ENCODE measurements at regions not wholly inside any gene's neighbourhood (a gene's known extent, or its start where the extent isn't known, plus 50 kb on each side); places are given as distances from the start of the nearest gene placed in this dataset.

DNA sequence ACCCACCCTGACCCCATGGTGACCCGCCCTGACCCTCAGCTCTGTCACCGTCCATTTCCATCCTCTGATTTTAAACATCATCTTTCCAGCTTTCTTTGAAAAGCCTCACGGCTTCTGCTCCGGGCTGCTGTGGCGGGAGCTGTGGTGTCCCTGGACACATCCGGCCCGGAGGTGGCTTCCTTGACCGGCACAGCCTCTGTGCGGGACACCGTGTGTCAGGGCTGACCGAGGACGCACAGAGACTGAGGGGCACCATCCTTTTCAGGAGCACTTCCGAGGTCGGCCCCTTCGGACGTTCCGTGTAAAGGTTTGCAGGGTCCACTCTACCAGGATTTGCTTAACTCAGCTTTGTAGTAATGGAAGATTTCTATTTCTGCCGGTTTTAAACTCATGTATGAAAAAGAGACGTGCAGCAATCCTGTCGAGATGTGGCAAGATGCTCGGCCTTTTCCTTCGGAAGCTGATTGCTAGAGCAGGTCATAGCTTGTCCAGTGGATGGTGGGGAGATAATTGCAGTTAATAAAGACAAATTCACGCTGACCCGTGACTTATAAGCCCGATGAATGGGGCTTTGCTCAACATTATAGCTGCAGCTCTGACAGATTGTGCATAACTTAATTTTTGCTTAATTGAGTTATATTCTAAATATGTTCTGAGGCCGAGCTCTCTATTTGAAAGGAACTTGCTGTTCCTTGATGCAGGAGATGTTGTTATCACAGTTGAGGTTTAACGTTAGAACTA, 54.4 kb upstream of the CFAP46 start:
- no peak for DNase-seq
- no peak for ATAC-seq
- Mint-ChIP-seq H3K27ac (no peak overlapping the region), H3K27me3 (ENCODE audit: low read depth) (no peaks in the 10 kb centered on the region), H3K4me3 (no peak overlapping the region), H3K4me1 (ENCODE audit: low read depth) (no peaks in the 10 kb centered on the region), H3K36me3 (ENCODE audit: low read depth) (no peaks in the 10 kb centered on the region), H3K9me3 (ENCODE audit: insufficient read depth) (no peaks in the 10 kb centered on the region)
- CTCF ChIA-PET: no interaction called here
- POLR2A ChIA-PET: no interaction called here

DNA sequence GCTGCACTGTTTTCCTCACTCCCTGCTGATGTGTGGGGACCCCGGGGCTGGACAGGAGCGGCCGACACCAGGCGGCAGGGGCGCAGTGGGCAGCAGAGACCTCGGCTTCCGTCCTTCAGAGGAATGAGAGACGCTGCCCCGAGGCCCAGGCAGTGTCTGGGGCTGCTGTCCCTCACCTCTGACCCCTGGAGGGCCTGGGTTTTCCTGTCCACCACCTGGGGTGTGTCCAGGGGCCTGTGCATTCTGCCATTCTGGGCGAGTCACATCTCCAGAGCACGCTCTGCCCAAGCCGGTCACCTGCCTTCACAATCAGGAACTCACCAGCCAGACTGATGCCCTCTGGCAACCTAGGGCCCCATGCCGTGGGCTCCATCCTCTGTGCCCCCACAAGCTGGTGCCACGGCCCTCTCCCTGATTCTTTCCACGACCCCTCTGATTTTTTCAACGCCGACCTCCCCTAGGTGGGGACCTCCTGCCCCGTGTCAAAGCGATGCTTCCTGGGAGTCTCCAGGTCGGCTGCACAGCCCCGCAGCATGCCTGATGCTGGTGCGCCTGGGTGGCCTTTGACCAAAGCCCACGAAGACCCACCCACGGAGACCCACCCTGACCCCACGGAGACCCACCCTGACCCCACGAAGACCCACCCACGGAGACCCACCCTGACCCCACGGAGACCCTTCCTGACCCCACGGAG, 53.7 kb upstream of the CFAP46 start:
- ChIA-PET POLR2A (no interaction called here), CTCF (no interaction called here)
- H3K9me3 Mint-ChIP-seq (ENCODE audit: insufficient read depth): no peaks in the 10 kb centered on the region
- no peaks in the 10 kb centered on the region for H3K27me3 Mint-ChIP-seq (ENCODE audit: low read depth)
- DNase-seq: no peak
- no peaks in the 10 kb centered on the region for H3K36me3 Mint-ChIP-seq (ENCODE audit: low read depth)
- H3K27ac Mint-ChIP-seq: no peak overlapping the region
- no peaks in the 10 kb centered on the region for H3K4me1 Mint-ChIP-seq (ENCODE audit: low read depth)
- H3K4me3 Mint-ChIP-seq: no peak overlapping the region
- no peak for ATAC-seq

DNA sequence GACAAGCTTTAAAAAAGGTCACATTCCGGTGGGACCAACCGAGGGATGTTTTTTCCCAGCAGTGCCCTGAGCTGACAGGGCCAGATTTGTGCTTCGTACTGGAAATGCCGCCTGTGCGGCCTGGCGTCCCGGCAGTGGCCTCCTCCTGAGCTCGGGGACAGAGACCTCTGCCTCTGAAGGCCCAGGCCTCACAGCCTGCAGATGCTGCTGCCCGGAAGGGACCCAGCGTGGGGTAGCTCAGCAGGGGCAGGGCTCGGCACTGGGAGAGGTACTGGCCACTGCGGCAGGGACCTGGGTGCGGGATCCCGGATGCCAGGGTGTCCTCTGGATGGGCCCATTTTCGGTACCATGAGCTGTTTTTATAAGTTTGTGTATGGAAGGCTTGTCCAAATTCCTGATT, 52.4 kb upstream of the CFAP46 start:
- no peaks in the 10 kb centered on the region for H3K36me3 Mint-ChIP-seq (ENCODE audit: low read depth)
- H3K27me3 Mint-ChIP-seq (ENCODE audit: low read depth): no peaks in the 10 kb centered on the region
- no peaks in the 10 kb centered on the region for H3K9me3 Mint-ChIP-seq (ENCODE audit: insufficient read depth)
- H3K4me1 Mint-ChIP-seq (ENCODE audit: low read depth): no peaks in the 10 kb centered on the region
- no peak for ATAC-seq
- no peak overlapping the region for H3K27ac Mint-ChIP-seq
- no peak for DNase-seq
- ChIA-PET CTCF (no interaction called here), POLR2A (no interaction called here)
- H3K4me3 Mint-ChIP-seq: no peak overlapping the region

DNA sequence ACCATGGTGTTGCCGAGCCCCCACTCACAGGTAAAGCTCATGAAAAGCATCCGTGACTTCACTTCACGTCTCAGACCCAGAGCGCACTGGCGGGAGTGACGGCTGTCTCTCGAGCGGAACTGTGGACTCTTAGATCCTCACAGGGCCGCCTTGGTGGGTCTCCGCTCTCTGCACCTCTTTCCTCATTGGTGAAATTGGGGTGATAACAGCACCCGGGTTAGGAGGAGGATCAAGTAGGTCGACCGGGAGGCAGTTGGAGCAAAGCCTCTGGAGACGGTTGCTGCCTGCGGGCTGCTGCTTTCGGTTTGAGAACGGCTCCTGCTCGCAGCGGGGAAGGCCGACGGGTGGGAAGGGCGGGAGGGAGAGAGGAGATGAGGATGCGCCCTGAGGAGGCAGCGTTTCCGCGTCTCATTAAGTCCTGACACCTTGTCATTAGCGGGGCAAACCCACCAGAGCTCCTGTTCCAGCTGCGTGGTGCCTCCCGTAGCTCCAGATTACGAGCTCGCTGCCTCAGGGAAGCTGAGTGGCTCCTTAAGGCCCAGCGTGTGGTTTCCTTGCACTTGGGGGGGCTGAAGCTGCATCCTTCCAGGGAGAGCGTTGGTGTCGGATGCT, 51.9 kb upstream of the CFAP46 start:
- Mint-ChIP-seq H3K9me3 (ENCODE audit: insufficient read depth) (no peaks in the 10 kb centered on the region), H3K4me1 (ENCODE audit: low read depth) (no peaks in the 10 kb centered on the region), H3K36me3 (ENCODE audit: low read depth) (no peaks in the 10 kb centered on the region), H3K4me3 (no peak overlapping the region), H3K27me3 (ENCODE audit: low read depth) (no peaks in the 10 kb centered on the region), H3K27ac (no peak overlapping the region)
- CTCF ChIA-PET: no interaction called here
- DNase-seq (no peak), ATAC-seq (no peak)
- POLR2A ChIA-PET: no interaction called here

DNA sequence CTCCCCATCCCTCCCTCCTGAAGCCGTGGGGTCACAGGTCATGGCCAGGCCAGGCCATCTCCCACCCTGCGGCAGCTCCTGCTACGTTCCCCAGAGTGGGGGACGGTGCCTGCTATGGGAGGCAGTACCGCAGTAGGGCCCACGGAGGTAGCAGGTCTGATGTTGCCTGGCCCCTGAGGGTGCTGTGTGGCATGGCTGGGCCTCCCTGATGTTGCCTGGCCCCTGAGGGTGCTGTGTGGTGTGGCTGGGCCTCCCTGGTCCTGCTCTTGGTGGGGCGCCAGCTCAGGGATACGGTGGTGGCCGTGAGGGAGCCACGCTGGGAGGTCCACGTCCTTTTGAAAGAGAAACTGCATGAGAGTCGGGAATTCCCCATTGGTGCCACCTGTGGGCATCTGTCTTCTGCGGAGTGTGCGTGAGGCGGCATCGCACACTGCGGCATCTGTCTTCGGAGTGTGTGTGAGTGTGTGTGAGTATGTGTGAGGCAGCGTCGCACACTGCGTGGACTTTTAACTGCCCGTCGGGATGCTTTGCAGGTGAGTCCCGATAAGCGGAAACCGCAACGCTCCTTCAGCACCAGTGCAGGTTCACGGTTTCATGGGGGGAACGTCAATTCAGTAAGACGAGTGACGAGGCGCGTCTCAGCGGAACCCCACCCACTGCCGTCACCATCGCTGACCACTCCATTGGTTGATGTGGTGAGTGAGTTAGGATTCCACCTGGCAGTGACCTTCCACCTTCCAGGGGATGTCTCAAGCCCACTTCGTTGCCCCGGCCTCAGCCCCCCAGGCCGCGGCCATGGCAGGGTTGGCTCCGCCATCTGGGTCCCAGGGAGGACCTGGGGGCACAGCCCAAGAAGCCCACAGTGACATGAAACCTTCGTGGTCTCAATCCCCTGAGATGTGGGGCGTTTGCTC, 51.2 kb upstream of the CFAP46 start:
- Mint-ChIP-seq H3K27ac (no peak overlapping the region), H3K4me3 (no peak overlapping the region), H3K36me3 (ENCODE audit: low read depth) (no peaks in the 10 kb centered on the region), H3K9me3 (ENCODE audit: insufficient read depth) (no peaks in the 10 kb centered on the region), H3K4me1 (ENCODE audit: low read depth) (no peaks in the 10 kb centered on the region), H3K27me3 (ENCODE audit: low read depth) (no peaks in the 10 kb centered on the region)
- DNase-seq: no peak
- CTCF ChIA-PET: no interaction called here
- POLR2A ChIA-PET: no interaction called here
- ATAC-seq: no peak

DNA sequence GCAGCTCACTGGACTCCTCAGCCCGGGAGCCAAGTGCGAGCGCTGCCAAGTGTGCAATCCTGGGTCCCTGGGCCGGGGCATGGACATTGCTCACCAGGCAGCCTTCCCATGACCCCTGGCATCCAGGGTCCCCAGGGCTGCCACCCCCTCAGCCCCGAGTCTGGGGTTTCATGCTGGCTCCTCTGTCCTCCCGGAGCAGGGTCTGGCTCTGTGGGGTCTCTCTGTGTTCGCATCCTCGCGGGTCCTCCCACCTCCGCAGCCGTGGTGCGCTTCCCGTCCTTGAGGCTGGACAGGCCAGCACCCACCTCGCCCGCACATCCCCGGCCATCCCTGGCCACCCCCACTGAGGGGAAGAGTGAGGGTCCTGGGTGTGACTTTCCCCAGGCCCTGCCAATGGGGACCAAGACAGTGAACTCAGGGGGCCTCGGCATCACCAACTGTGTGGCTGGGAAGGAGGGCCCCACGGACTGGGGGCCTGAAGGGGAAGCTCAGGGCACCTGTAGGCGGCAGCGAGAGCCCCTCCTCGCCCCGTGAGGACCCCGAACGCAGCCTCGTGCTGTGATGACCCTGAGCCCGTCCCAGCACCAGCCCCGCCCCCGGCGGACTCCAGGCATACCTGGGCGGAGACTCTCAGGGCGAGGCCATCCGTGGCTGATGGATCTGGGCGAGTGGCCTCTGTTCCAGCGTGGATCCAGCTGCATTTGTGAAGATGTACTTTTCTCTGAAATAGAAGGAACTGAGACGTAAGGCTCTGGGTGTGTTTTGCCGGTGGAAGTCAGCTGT, 50.3 kb upstream of the CFAP46 start:
- no peak for ATAC-seq
- ChIA-PET POLR2A (no interaction called here), CTCF (no interaction called here)
- Mint-ChIP-seq H3K27me3 (ENCODE audit: low read depth) (no peaks in the 10 kb centered on the region), H3K9me3 (ENCODE audit: insufficient read depth) (no peaks in the 10 kb centered on the region), H3K4me3 (no peak overlapping the region), H3K27ac (no peak overlapping the region), H3K36me3 (ENCODE audit: low read depth) (no peaks in the 10 kb centered on the region), H3K4me1 (ENCODE audit: low read depth) (no peaks in the 10 kb centered on the region)
- DNase-seq: no peak

Data from activated CD8-positive, alpha-beta T cell treated with anti-CD3 and anti-CD28 coated beads, Interleukin-2, amount 10 ng/mL, durations not matched to agents 7 days and 5 days (primary cell).